Activated T-cell treated with anti-CD3 and anti-CD28 coated beads for 48 hours (primary cell): ENCODE measurements at regions not wholly inside any gene's neighbourhood (a gene's known extent, or its start where the extent isn't known, plus 50 kb on each side); places are given as distances from the start of the nearest gene placed in this dataset.

ENCODE experiments used
- DNase-seq: peaks from one replicate; pipeline ENCODE4 v3.0.0-alpha.2; 2020; ENCODE audit warnings: low read depth

GRCh38 chr2:220496513-220496912, 869.1 kb downstream of the SLC4A3 start:
- DNase-seq = no peak

- DNase-seq = no peak
These were observed 871.8 kb downstream of the SLC4A3 start for GRCh38 chr2:220499225-220499624.

GRCh38 chr2:220502539-220502938, 875.1 kb downstream of the SLC4A3 start:
- DNase-seq = no peak

- no peak for DNase-seq
These were observed 876.0 kb downstream of the SLC4A3 start for GRCh38 chr2:220503431-220503830.

GRCh38 chr2:220504938-220505503, 877.6 kb downstream of the SLC4A3 start:
- DNase-seq = no peak

GRCh38 chr2:220506466-220506865, 879.0 kb downstream of the SLC4A3 start:
- DNase-seq = no peak

GRCh38 chr2:220509096-220509757, 881.8 kb downstream of the SLC4A3 start:
- no peak for DNase-seq

GRCh38 chr2:220509966-220510365, 882.5 kb downstream of the SLC4A3 start:
- no peak for DNase-seq

- DNase-seq = no peak
These were observed 883.2 kb downstream of the SLC4A3 start for GRCh38 chr2:220510668-220511067.

- DNase-seq = no peak
These were observed 885.0 kb downstream of the SLC4A3 start for GRCh38 chr2:220512419-220512818.

- no peak for DNase-seq
These were observed 886.3 kb downstream of the SLC4A3 start for GRCh38 chr2:220513573-220514288.

- DNase-seq = no peak
These were observed 894.1 kb downstream of the SLC4A3 start for GRCh38 chr2:220521551-220521950.

- no peak for DNase-seq
These were observed 900.8 kb downstream of the SLC4A3 start for GRCh38 chr2:220528180-220528675.

GRCh38 chr2:220531216-220531615, 903.8 kb downstream of the SLC4A3 start:
- DNase-seq = no peak

- no peak for DNase-seq
These were observed 906.1 kb downstream of the SLC4A3 start for GRCh38 chr2:220533485-220533884.

GRCh38 chr2:220539481-220539880, 912.1 kb downstream of the SLC4A3 start:
- DNase-seq = no peak

- no peak for DNase-seq
These were observed 916.6 kb downstream of the SLC4A3 start for GRCh38 chr2:220544049-220544448.

GRCh38 chr2:220550995-220551700, 923.7 kb downstream of the SLC4A3 start:
- no peak for DNase-seq

- DNase-seq = no peak
These were observed 925.5 kb downstream of the SLC4A3 start for GRCh38 chr2:220552790-220553535.

GRCh38 chr2:220555961-220556630, 928.7 kb downstream of the SLC4A3 start:
- DNase-seq = no peak

GRCh38 chr2:220556658-220557057, 929.2 kb downstream of the SLC4A3 start:
- no peak for DNase-seq
